GM20000 (cell line): ENCODE measurements at regions not wholly inside any gene's neighbourhood (a gene's known extent, or its start where the extent isn't known, plus 50 kb on each side); places are given as distances from the start of the nearest gene placed in this dataset.

Experiments used
- DNase-seq: peaks from one replicate; pipeline ENCODE4 v3.0.0; 2012; ENCODE audit warnings: low spot score
- TF ChIP-seq, protein P1 (sequence below): IDR thresholded peaks from 2 replicates; pipeline ENCODE4 v1.5.1; 2012; ENCODE audit warnings: mild to moderate bottlenecking, control low read depth; ENCODE audit errors: extremely low read depth, missing control alignments

DNA sequence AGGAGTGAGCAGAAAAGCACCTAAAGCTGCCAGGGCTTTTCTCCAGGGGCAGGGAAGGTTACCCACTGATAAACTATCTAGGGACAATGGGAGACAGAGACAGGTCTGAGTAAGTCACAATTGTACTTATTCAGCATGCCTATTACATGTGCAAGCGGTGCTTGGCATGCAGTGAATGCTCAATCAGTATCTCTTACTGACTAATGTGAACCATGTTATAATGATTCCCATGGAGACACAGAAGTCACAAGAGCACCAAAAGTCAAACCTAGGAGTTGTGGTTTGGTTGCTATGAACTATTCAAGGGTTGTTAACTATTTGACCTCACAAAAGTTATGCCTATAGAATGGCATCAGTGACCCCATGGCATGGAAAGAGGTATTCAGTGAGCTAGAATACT lies 50.0 kb upstream of the RASGRP1 start:
- TF ChIP-seq, protein P1, sequence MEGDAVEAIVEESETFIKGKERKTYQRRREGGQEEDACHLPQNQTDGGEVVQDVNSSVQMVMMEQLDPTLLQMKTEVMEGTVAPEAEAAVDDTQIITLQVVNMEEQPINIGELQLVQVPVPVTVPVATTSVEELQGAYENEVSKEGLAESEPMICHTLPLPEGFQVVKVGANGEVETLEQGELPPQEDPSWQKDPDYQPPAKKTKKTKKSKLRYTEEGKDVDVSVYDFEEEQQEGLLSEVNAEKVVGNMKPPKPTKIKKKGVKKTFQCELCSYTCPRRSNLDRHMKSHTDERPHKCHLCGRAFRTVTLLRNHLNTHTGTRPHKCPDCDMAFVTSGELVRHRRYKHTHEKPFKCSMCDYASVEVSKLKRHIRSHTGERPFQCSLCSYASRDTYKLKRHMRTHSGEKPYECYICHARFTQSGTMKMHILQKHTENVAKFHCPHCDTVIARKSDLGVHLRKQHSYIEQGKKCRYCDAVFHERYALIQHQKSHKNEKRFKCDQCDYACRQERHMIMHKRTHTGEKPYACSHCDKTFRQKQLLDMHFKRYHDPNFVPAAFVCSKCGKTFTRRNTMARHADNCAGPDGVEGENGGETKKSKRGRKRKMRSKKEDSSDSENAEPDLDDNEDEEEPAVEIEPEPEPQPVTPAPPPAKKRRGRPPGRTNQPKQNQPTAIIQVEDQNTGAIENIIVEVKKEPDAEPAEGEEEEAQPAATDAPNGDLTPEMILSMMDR: no peak

DNA sequence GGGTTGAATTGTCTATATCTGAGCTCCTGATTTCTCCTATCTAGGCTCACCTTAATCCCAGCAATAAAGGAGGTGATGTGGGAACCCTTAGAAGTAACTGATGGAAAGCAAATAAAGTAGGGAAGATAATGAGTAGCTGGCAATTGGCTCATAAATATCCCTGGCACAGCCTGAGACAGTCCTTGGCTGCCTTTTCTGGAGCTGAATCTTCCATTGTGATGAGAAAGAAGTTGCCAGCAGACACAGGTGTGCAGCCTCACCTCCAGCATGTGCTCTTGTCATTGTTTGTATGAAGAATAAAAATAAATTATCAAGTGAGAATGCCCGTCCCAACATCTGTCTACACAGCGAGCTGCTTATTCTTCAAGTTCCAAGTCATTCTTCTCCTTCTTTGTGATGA lies 53.2 kb upstream of the RASGRP1 start:
- TF ChIP-seq, protein P1: no peak
- DNase-seq: no peak

More for the DNA sequence above, 50.0 kb upstream of the RASGRP1 start:
- no peak for DNase-seq

DNA sequence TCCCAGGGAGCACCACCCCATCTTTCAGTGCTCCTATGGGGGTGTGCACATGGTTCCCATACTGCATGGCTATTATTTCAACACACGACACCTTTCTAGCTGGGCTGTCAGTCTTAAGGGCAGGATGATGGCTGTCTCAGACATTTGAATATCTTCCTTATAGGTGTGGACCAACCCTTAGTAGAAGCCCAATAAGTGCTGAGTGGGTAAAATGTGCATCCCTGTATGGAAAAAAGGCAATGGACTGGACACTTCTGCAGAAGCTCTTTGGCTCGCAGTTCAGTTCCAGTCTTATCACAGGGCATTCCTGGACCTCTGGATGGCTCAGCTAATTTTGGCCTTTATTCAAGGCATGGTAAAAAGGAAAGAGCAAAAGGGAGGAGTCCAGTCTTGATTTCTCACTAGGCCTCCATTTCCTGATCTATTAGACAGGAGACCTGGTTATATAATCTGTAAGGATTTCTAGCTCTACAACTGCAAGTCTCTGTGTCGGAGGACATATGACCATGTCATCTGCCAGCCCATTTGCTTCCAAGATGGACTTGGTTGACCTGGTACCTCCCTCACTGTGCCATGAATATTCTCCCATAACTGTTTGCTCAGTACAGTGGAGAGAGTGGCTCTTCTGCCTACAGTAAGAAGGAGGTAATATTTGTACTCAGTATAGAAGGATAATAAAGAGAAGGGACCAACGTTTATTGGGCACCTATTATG lies 53.8 kb upstream of the RASGRP1 start:
- no peak for DNase-seq
- TF ChIP-seq, protein P1: no peak

DNA sequence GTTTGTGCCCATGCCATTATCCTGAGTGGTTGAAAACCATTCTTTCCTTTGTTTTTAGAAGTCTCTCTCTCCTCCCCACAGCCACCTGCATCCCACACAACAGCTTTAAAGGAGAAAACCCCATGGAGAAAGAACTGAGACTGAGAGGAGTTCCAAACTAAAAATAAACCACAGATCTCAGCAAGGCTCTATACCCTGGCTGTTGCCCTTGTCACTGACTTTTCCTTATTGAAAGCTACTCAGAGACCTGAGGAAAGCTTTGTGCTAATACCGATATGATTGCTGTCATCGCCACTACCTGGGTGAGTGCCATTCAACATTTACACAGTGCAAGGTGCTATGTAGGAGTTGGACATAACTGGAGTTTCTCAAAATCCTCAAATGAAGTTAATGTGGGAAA lies 55.5 kb upstream of the RASGRP1 start:
- TF ChIP-seq, protein P1: no peak
- DNase-seq: no peak

DNA sequence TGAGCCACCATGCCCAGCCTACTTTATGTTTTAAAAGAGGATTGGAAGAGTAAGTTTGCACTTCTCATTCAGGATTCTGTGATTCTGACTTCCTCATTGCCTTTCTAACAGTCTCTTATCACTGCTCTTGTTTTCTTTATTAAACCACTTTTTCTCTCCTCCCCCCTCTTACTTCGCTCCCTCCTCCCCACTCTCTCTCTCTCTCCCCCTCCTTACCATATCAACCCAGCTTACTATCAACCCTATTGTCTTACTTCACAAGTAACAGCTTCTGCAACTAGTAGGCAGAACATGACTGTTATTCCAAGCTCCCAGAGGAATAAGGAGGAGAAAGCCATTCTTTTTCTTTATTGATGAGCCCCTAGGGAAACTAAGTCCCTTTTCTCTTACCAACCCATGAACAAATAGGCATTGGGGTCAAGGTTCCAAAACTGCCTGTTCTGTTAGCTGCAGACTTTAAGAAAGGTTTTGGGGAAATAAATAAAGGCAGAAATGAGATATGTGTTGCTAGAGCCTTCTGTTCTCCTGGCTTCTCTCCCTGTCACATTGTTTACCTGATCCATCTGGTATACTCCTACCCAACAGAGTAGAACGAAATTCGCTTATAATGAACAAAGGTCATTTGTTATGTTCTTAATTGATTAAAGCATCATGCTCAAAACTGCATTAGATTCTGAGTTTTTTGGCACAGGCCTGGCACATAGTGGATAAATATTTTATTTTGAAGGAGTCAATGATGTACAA lies 56.4 kb upstream of the RASGRP1 start:
- TF ChIP-seq, protein P1: no peak

DNA sequence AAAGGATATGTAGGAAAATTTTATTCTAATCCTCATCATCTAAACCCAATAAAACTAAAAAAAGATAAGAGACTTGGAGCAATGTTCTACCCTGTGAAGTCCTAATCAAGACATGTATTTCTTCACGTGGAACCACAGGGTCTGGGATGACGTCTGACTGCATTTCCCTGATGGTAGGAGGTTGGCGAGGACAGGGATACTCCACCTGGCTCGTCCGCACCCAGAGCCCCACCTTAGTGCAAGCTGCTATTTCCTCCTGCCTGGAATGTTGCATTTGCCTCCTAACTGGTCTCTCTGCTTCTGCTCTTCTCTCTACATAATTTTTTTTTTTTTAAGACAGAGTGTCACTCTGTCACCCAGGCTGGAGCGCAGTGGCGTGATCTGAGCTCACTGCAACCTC lies 57.7 kb upstream of the RASGRP1 start:
- no peak for DNase-seq
- TF ChIP-seq, protein P1: no peak

More for the DNA sequence above, 56.4 kb upstream of the RASGRP1 start:
- no peak for DNase-seq

DNA sequence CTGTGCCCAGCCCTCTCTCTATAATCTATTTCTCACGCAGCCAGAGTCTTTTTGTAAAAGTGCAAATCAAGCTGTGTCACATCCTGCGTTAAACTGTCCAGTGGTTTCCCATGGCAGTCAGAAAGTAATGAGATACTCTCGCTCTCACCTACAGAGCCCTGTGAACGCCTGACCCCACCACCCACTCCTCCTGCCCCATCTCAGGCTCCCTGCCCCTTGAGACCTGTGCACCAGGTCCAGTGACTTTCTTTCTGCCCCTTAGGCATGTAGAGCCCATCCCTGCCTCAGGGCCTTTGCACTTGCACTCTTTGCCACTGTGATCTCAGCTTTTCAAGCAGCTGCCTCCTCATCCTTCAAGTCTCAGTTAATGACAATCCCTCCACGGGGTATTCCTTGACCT lies 58.3 kb upstream of the RASGRP1 start:
- DNase-seq: no peak
- TF ChIP-seq, protein P1: no peak
